Tibial artery (tissue), 4 donors: ENCODE measurements at regions not wholly inside any gene's neighbourhood (a gene's known extent, or its start where the extent isn't known, plus 50 kb on each side); places are given as distances from the start of the nearest gene placed in this dataset.

ENCODE experiments used
- DNase-seq, 2 donors: peaks; one replicate each; pipeline ENCODE4 v3.0.0-alpha.2; 2019
- H3K27ac ChIP-seq, 2 donors: fragments of 200-600 bp; sonication (generic) in 1 of 2; 1 replicate in 1 of 2; 2 replicates in 1 of 2; pipeline ENCODE4 v1.5.1; 2018 to 2019; ENCODE audit warnings: mild to moderate bottlenecking in 1 of 2
- H3K27me3 ChIP-seq, 2 donors: fragments of 200-600 bp; sonication (generic) in 1 of 2; one replicate each; pipeline versions ENCODE4 v1.5.1 to v1.6.0; 2016 to 2019
- H3K36me3 ChIP-seq, 3 donors: fragments of 200-600 bp; sonication (generic) in 2 of 3; one replicate each; pipeline ENCODE4 v1.5.1; 2016 to 2019; ENCODE audit warnings: mild to moderate bottlenecking in 2 of 3
- H3K4me1 ChIP-seq, 4 donors: fragments of 200-600 bp; sonication (generic) in 2 of 4; 1 replicate in 3 of 4; 2 replicates in 1 of 4; pipeline ENCODE4 v1.5.1; 2016 to 2019
- H3K4me3 ChIP-seq, 2 donors: fragments of 200-600 bp; sonication (generic) in 1 of 2; 1 replicate in 1 of 2; 2 replicates in 1 of 2; pipeline ENCODE4 v1.5.1; 2018 to 2019; ENCODE audit warnings: mild to moderate bottlenecking in 2 of 2
- H3K9me3 ChIP-seq, 3 donors: fragments of 200-600 bp; sonication (generic) in 1 of 3; one replicate each; pipeline ENCODE4 v1.5.1; 2016 to 2019
- CTCF ChIP-seq, 2 experiments: fragments of 200-600 bp in 1 of 2; fragments of 450-650 bp in 1 of 2; IDR thresholded peaks; one replicate each; pipeline ENCODE4 v1.5.1; 2017 to 2019; ENCODE audit warnings: antibody characterized with exemption in 2 of 2, mild to moderate bottlenecking in 1 of 2, moderate library complexity in 1 of 2
- intact Hi-C: fragments of 100-400 bp; cut with DNase I; formaldehyde crosslinking; loops from one replicate; pipeline ENCODE4 v1.15.0; 2023; ENCODE audit warnings: low total_unique reads

DNA sequence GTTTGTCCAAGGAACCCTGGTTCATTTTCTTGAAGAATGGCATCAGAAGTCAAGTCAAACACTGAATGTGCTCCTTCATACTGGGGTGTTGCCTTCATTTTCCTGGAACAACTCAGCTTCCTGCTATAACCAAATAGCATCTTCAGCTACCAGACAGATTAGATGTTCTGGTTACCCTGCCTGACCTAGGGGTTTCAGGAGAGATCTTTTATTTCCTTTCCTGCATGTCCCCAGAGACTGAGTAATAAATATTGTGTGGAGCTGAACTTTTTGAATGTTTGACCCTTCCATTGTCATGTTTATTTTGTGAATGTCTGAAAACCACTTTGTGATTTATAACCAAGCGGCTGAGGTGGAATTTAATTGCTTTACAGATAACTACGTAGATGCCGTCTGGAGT lies 147.1 kb downstream of the IRX1 start:
- TF ChIP-seq CTCF (IDR thresholded peaks at IDR 0.05), result no peak
- Histone ChIP-seq H3K9me3 (peaks cover 0 to 5% (median 0%) of the 10 kb centered on the region in 3 donors), H3K27ac (no peak overlapping the region), H3K4me3 (no peak overlapping the region), H3K27me3 (no peaks in the 10 kb centered on the region), H3K4me1 (no peaks in the 10 kb centered on the region), H3K36me3 (no peaks in the 10 kb centered on the region)
- DNase-seq, result no peak
- intact Hi-C loops, result no loop called here

DNA sequence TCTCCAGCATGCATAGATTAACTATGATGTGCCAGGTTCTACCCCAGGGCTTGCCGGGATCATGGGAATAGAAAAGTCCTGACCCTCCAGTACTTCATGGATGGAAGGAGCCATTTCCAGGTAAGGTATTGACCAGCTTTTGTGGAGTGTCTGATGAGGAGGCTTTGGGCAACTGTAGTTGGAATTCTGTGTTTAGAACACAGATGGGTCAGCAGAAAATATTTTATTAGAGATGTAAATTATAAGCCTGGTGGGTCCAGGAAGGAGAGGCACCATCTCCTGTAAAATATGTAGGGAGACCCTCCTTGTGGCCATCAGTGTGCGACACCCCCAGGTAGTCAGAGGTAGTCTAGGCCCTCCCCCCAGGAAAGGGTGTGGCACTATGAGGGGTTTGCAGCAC lies 156.2 kb downstream of the IRX1 start:
- no peak overlapping the region for H3K4me3 ChIP-seq
- TF ChIP-seq CTCF (IDR thresholded peaks at IDR 0.05), result no peak
- no peaks in the 10 kb centered on the region for H3K4me1 ChIP-seq
- no peaks in the 10 kb centered on the region for H3K27me3 ChIP-seq
- no peak overlapping the region for H3K27ac ChIP-seq
- intact Hi-C loops, result no loop called here
- peaks cover 0 to 5% (median 0%) of the 10 kb centered on the region in 3 donors for H3K9me3 ChIP-seq
- H3K36me3 ChIP-seq, result no peaks in the 10 kb centered on the region
- no peak for DNase-seq

DNA sequence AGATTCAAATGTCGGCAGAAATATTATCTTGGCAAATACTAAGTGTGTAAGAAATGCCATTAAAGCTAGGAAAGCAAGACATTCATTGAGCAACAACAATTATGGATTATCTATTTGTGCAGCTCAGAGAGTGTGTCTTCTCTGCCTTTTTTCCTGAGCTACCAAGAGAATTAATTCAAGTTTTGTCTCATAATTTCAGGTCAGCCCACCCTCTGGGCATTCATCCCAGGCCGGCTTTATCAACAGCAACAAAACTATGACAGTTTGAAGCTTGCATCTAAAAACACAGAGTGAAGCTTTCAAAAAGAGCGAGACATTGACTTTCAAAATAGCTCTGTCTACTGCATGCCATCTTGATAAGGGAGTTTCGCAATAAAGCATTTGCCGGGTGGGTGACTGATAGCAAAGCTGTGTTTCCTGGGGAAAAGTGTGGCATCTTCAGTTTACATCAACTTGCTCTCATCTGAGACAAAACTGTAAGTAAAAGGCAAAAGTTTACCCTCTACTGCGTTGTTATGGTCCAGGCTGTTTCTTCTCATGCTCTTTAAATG lies 182.4 kb downstream of the IRX1 start:
- intact Hi-C loops, result no loop called here
- no peak for DNase-seq
- TF ChIP-seq CTCF (IDR thresholded peaks at IDR 0.05), result no peak
- Histone ChIP-seq H3K4me3 (no peak overlapping the region), H3K27ac (no peak overlapping the region), H3K27me3 (no peaks in the 10 kb centered on the region), H3K4me1 (no peaks in the 10 kb centered on the region), H3K9me3 (no peaks in the 10 kb centered on the region), H3K36me3 (no peaks in the 10 kb centered on the region)

- intact Hi-C loops, result no loop called here
- Histone ChIP-seq H3K27me3 (no peaks in the 10 kb centered on the region), H3K4me3 (no peak overlapping the region), H3K27ac (no peak overlapping the region), H3K4me1 (no peaks in the 10 kb centered on the region), H3K36me3 (no peaks in the 10 kb centered on the region), H3K9me3 (no peaks in the 10 kb centered on the region)
- TF ChIP-seq CTCF (IDR thresholded peaks at IDR 0.05), result no peak
- no peak for DNase-seq
Measured at GRCh38 chr5:3778945-3779344, 183.3 kb downstream of the IRX1 start.

- Histone ChIP-seq H3K27me3 (no peaks in the 10 kb centered on the region), H3K36me3 (no peaks in the 10 kb centered on the region), H3K4me3 (no peak overlapping the region), H3K27ac (no peak overlapping the region), H3K4me1 (no peaks in the 10 kb centered on the region), H3K9me3 (no peaks in the 10 kb centered on the region)
- TF ChIP-seq CTCF (IDR thresholded peaks at IDR 0.05), result no peak
- intact Hi-C loops, result no loop called here
- no peak for DNase-seq
Measured at GRCh38 chr5:3780278-3780677, 184.6 kb downstream of the IRX1 start.

- H3K36me3 ChIP-seq, result no peaks in the 10 kb centered on the region
- H3K9me3 ChIP-seq, result no peaks in the 10 kb centered on the region
- H3K4me3 ChIP-seq, result no peak overlapping the region
- intact Hi-C loops, result no loop called here
- no peak for DNase-seq
- no peaks in the 10 kb centered on the region for H3K27me3 ChIP-seq
- no peak for TF ChIP-seq CTCF (IDR thresholded peaks at IDR 0.05)
- H3K4me1 ChIP-seq, result no peaks in the 10 kb centered on the region
- no peak overlapping the region for H3K27ac ChIP-seq
Measured at GRCh38 chr5:3780907-3781306, 185.3 kb downstream of the IRX1 start.
